Mesenchymal stem cell (in vitro differentiated cells and primary cell): ENCODE measurements at regions not wholly inside any gene's neighbourhood (a gene's known extent, or its start where the extent isn't known, plus 50 kb on each side); places are given as distances from the start of the nearest gene placed in this dataset.

Experiments used
- DNase-seq: peaks from one replicate; pipeline ENCODE4 v3.0.0-alpha.2; 2013
- H2AFZ ChIP-seq: one replicate; pipeline ENCODE4 v1.6.1; 2013; ENCODE audit warnings: low read depth, mild to moderate bottlenecking, control low read depth, inconsistent platforms, low read length, moderate library complexity
- H2AK5ac ChIP-seq: 2 replicates; pipeline ENCODE4 v1.6.1; 2013; ENCODE audit warnings: low read length, moderate library complexity, mild to moderate bottlenecking, inconsistent platforms; ENCODE audit not compliant: severe bottlenecking
- H2BK120ac ChIP-seq: one replicate; pipeline ENCODE4 v1.6.1; 2013; ENCODE audit warnings: low read depth, mild to moderate bottlenecking, inconsistent platforms, low read length, moderate library complexity
- H2BK12ac ChIP-seq, 2 experiments: one replicate each; pipeline ENCODE4 v1.6.1; 2013; ENCODE audit warnings: inconsistent platforms in 2 of 2, low read length in 2 of 2, mild to moderate bottlenecking in 2 of 2, moderate library complexity in 2 of 2, control low read depth in 1 of 2
- H2BK15ac ChIP-seq: one replicate; pipeline ENCODE4 v1.6.1; 2013; ENCODE audit warnings: mild to moderate bottlenecking, low read depth, inconsistent platforms; ENCODE audit not compliant: poor library complexity, severe bottlenecking
- H2BK5ac ChIP-seq: 2 replicates; pipeline ENCODE4 v1.6.1; 2013; ENCODE audit warnings: low read depth, mild to moderate bottlenecking, low read length, control low read depth, inconsistent platforms; ENCODE audit not compliant: poor library complexity, severe bottlenecking
- H3K14ac ChIP-seq, 2 experiments: one replicate each; pipeline ENCODE4 v1.6.1; 2013; ENCODE audit warnings: inconsistent platforms in 2 of 2, low read length in 2 of 2, control low read depth in 1 of 2, mild to moderate bottlenecking in 1 of 2, moderate library complexity in 1 of 2
- H3K18ac ChIP-seq, 2 experiments: one replicate each; pipeline ENCODE4 v1.6.1; 2013; ENCODE audit warnings: inconsistent platforms in 2 of 2, low read length in 2 of 2, control low read depth in 1 of 2, low read depth in 1 of 2, mild to moderate bottlenecking in 1 of 2
- H3K23ac ChIP-seq, 2 experiments: one replicate each; pipeline ENCODE4 v1.6.1; 2013; ENCODE audit warnings: inconsistent platforms in 2 of 2, low read length in 2 of 2, mild to moderate bottlenecking in 2 of 2, moderate library complexity in 2 of 2, control low read depth in 1 of 2
- H3K27ac ChIP-seq: 2 replicates; pipeline ENCODE4 v1.5.1; 2013; ENCODE audit warnings: mild to moderate bottlenecking, moderate library complexity, low read length, control low read depth, inconsistent platforms; ENCODE audit not compliant: poor library complexity, severe bottlenecking
- H3K27me3 ChIP-seq, 2 experiments: 2 replicates each; pipeline versions ENCODE4 v1.6.1 to v1.7.0; 2013; ENCODE audit warnings: low read length in 2 of 2, mild to moderate bottlenecking in 2 of 2, moderate library complexity in 2 of 2, control low read depth in 1 of 2, inconsistent platforms in 1 of 2; ENCODE audit not compliant: control insufficient read depth in 1 of 2, insufficient read depth in 1 of 2
- H3K36me3 ChIP-seq, 2 experiments: 2 replicates each; pipeline versions ENCODE4 v1.6.1 to v1.7.0; 2013; ENCODE audit warnings: low read length in 2 of 2, control low read depth in 1 of 2, inconsistent platforms in 1 of 2, low read depth in 1 of 2, mild to moderate bottlenecking in 1 of 2; ENCODE audit not compliant: insufficient read depth in 2 of 2, control insufficient read depth in 1 of 2
- H3K4ac ChIP-seq, 2 experiments: one replicate each; pipeline ENCODE4 v1.6.1; 2013; ENCODE audit warnings: inconsistent platforms in 2 of 2, low read length in 2 of 2, mild to moderate bottlenecking in 2 of 2, moderate library complexity in 2 of 2, control low read depth in 1 of 2, low read depth in 1 of 2
- H3K4me1 ChIP-seq: 2 replicates; pipeline ENCODE4 v1.6.1; 2013; ENCODE audit warnings: low read depth, low read length, control low read depth; ENCODE audit not compliant: control insufficient read depth, insufficient read depth
- H3K4me2 ChIP-seq: 2 replicates; pipeline ENCODE4 v1.6.1; 2013; ENCODE audit warnings: low read length, mild to moderate bottlenecking, inconsistent platforms; ENCODE audit not compliant: poor library complexity, severe bottlenecking
- H3K4me3 ChIP-seq, 2 experiments: 2 replicates each; pipeline versions ENCODE4 v1.5.1 to v1.7.0; 2013; ENCODE audit warnings: low read length in 2 of 2, mild to moderate bottlenecking in 2 of 2, control low read depth in 1 of 2, low read depth in 1 of 2; ENCODE audit not compliant: insufficient read depth in 1 of 2
- H3K79me1 ChIP-seq: replicated peaks from 2 replicates; pipeline ENCODE4 v1.6.1; 2013; ENCODE audit warnings: mild to moderate bottlenecking, control low read depth, low read length, inconsistent platforms; ENCODE audit not compliant: poor library complexity, severe bottlenecking
- H3K9ac ChIP-seq: 2 replicates; pipeline ENCODE4 v1.7.0; 2013; ENCODE audit warnings: mild to moderate bottlenecking, low read length, moderate library complexity
- H3K9me3 ChIP-seq: 2 replicates; pipeline ENCODE4 v1.7.0; 2013; ENCODE audit warnings: mild to moderate bottlenecking, low read length; ENCODE audit not compliant: control insufficient read depth
- H4K8ac ChIP-seq: one replicate; pipeline ENCODE4 v1.6.1; 2013; ENCODE audit warnings: inconsistent platforms, mild to moderate bottlenecking, low read length, moderate library complexity
- H4K91ac ChIP-seq: one replicate; pipeline ENCODE4 v1.6.1; 2013; ENCODE audit warnings: mild to moderate bottlenecking, low read length, inconsistent platforms
- WGBS: methylation state at CpG from one replicate; pipeline ENCODE4 v1.1.7; 2013; ENCODE audit warnings: mixed read lengths; 5-methylcytosine and 5-hydroxymethylcytosine counted together

DNA sequence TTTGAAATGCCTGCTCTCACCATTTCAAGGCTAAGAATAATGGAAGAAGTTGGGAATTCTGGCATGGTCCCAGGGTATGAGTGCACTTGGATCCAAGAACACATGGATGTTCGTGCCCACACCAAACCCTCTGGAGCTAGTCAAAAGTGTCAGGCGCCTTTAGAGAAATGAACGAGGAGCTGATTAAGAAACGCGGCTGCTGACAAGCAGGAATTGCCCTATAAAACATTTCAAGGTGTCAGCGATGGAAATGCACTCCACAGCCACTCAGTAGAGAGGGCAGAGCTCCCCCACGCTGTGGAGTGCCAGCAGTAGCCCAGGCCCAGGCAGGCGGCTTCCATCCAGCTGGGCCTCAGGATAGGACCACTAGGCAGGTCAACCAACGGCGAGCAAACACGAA is 213.7 kb downstream of the TTC32 start:
- no peak overlapping the region for H3K9ac ChIP-seq
- H3K36me3 ChIP-seq = no peaks in the 10 kb centered on the region
- H2BK5ac ChIP-seq = no peak overlapping the region
- no peaks in the 10 kb centered on the region for H3K9me3 ChIP-seq
- WGBS = 90% methylated on average over 11 of the region's 11 CpGs
- H3K4me1 ChIP-seq = peaks cover under 1% of the 10 kb centered on the region
- no peak overlapping the region for H2BK15ac ChIP-seq
- no peak overlapping the region for H2BK120ac ChIP-seq
- no peak overlapping the region for H2AFZ ChIP-seq
- H3K4ac ChIP-seq = no peak overlapping the region
- H2BK12ac ChIP-seq = no peak overlapping the region
- H3K27me3 ChIP-seq = peaks cover 0 to 7% of the 10 kb centered on the region in 2 experiments
- no peak overlapping the region for H4K8ac ChIP-seq
- no peak overlapping the region for H3K14ac ChIP-seq
- no peak overlapping the region for H3K23ac ChIP-seq
- no peak for DNase-seq
- H3K27ac ChIP-seq = no peak overlapping the region
- H3K4me2 ChIP-seq = no peak overlapping the region
- H3K79me1 ChIP-seq = no peaks in the 10 kb centered on the region
- no peak overlapping the region for H4K91ac ChIP-seq
- H2AK5ac ChIP-seq = no peak overlapping the region
- no peak overlapping the region for H3K18ac ChIP-seq
- H3K4me3 ChIP-seq = no peak overlapping the region

DNA sequence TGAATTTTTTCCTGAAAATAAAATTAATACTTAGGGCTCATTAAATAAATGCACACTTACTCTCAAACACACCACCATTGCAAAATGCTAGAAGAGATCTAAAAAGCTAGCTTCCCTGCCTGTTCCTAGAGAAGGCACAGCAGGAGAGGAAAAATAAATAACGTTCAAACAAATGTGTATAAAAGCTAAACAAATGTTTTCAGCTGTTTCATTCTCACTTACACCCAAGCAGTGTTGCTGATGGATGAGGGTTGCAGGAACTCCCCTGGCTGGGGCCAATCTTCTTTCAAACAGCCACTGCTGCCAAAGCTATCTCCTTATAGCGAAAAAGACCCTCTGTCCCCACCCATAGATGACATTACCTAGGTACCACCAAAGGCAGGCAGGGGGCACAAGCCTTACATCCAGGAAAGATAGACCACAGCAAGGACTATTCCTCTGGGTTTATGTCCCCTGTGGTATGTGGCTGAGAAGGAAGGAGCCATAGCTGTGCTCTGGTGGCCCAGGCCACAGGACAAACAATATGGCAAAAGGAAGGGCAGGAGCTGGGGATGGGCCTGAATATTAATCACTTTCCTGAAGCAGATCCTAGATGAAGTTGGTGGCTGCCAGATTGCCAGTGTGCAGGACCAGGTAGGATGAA is 214.6 kb downstream of the TTC32 start:
- H3K36me3 ChIP-seq = no peaks in the 10 kb centered on the region
- H3K27ac ChIP-seq = no peak overlapping the region
- no peak overlapping the region for H3K4ac ChIP-seq
- 89% methylated on average over 1 of the region's 2 CpGs for WGBS
- H3K4me1 ChIP-seq = peaks cover 4% of the 10 kb centered on the region
- H3K79me1 ChIP-seq = no peaks in the 10 kb centered on the region
- no peaks in the 10 kb centered on the region for H3K9me3 ChIP-seq
- H4K8ac ChIP-seq = no peak overlapping the region
- no peak overlapping the region for H2BK12ac ChIP-seq
- no peak overlapping the region for H2BK5ac ChIP-seq
- peaks cover 0 to 7% of the 10 kb centered on the region in 2 experiments for H3K27me3 ChIP-seq
- no peak for DNase-seq
- no peak overlapping the region for H3K23ac ChIP-seq
- no peak overlapping the region for H3K9ac ChIP-seq
- H2BK15ac ChIP-seq = peak overlapping the region; percentile 34
- H2AFZ ChIP-seq = peak overlapping the region; percentile 21
- no peak overlapping the region for H4K91ac ChIP-seq
- H3K4me2 ChIP-seq = no peak overlapping the region
- peak overlapping the region in 1 of 2 experiments; percentile 69 for H3K14ac ChIP-seq
- H2AK5ac ChIP-seq = no peak overlapping the region
- no peak overlapping the region for H3K4me3 ChIP-seq
- H2BK120ac ChIP-seq = no peak overlapping the region
- H3K18ac ChIP-seq = no peak overlapping the region

DNA sequence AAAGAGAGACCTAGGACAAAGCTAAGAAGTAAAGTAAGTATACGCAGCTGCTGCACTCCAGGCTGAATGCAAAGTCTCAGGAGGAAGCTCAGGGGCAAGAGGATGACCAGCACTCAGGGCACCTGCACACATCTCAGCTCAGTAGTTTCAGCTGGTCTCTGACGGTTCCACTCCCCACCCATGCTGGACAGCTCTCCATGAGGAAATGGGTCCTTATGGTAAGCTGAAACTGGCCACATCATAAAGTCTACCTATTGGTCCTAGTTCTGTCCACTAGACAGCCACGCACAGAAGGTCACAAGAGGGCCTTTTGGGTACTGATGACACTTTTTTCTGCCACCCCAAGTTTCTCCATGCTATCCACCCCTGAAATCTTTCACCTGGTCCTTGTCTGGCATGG is 215.3 kb downstream of the TTC32 start:
- H3K9ac ChIP-seq = no peak overlapping the region
- H2BK5ac ChIP-seq = no peak overlapping the region
- H3K18ac ChIP-seq = no peak overlapping the region
- H3K4me3 ChIP-seq = no peak overlapping the region
- H2AFZ ChIP-seq = no peak overlapping the region
- DNase-seq = no peak
- no peak overlapping the region for H3K23ac ChIP-seq
- H3K4ac ChIP-seq = no peak overlapping the region
- peaks cover 0 to 7% of the 10 kb centered on the region in 2 experiments for H3K27me3 ChIP-seq
- no peak overlapping the region for H3K4me2 ChIP-seq
- no peak overlapping the region for H2BK12ac ChIP-seq
- H2BK120ac ChIP-seq = no peak overlapping the region
- no peaks in the 10 kb centered on the region for H3K36me3 ChIP-seq
- no peak overlapping the region for H3K27ac ChIP-seq
- no peak overlapping the region for H3K14ac ChIP-seq
- H4K8ac ChIP-seq = no peak overlapping the region
- 51% methylated on average over 3 of the region's 3 CpGs for WGBS
- H2BK15ac ChIP-seq = no peak overlapping the region
- H4K91ac ChIP-seq = no peak overlapping the region
- H3K79me1 ChIP-seq = no peaks in the 10 kb centered on the region
- no peaks in the 10 kb centered on the region for H3K9me3 ChIP-seq
- peaks cover 4% of the 10 kb centered on the region for H3K4me1 ChIP-seq
- no peak overlapping the region for H2AK5ac ChIP-seq

DNA sequence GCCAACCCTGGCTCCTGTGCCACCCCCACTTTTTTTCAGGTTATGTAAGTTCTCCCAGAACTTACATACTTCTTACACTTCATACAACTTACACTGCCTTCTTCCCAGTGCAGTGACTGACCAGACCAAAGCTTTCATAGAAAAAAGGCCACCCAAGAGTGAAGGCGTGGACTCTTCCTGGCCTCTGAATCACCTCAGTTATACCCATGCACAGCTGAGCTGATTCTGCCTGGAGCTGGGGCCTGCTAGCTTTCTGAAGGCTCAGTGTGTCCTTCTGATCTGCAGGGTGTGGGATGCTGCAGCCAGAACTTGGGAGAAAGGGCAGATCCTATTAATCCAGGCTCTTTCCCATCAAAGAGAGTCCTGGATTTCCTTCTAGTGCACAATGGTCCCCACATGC is 216.1 kb downstream of the TTC32 start:
- Histone ChIP-seq H3K27me3 (peaks cover 0 to 4% of the 10 kb centered on the region in 2 experiments), H4K91ac (no peak overlapping the region), H2AK5ac (no peak overlapping the region), H3K27ac (no peak overlapping the region), H2AFZ (no peak overlapping the region), H3K9me3 (no peaks in the 10 kb centered on the region), H3K9ac (no peak overlapping the region), H3K4ac (no peak overlapping the region), H3K79me1 (no peaks in the 10 kb centered on the region), H2BK120ac (no peak overlapping the region), H3K23ac (no peak overlapping the region), H3K4me1 (peaks cover 4% of the 10 kb centered on the region), H3K4me3 (no peak overlapping the region), H3K4me2 (no peak overlapping the region), H3K14ac (no peak overlapping the region), H3K18ac (no peak overlapping the region), H2BK12ac (no peak overlapping the region), H2BK15ac (no peak overlapping the region), H2BK5ac (no peak overlapping the region), H4K8ac (no peak overlapping the region), H3K36me3 (no peaks in the 10 kb centered on the region)
- whole genome bisulfite sequencing = 80% methylated on average over 1 of the region's 1 CpG
- DNase-seq = no peak
